SK-N-SH (cell line): ENCODE measurements at regions not wholly inside any gene's neighbourhood (a gene's known extent, or its start where the extent isn't known, plus 50 kb on each side); places are given as distances from the start of the nearest gene placed in this dataset.

Experiments
- CTCF ChIP-seq: fragments of 200-600 bp; sonication (generic); IDR thresholded peaks from 2 replicates; pipeline ENCODE4 v1.6.1; 2017; ENCODE audit warnings: antibody characterized with exemption, mild to moderate bottlenecking, moderate library complexity
- EP300 ChIP-seq, 2 experiments: IDR thresholded peaks; 2 replicates each; pipeline versions ENCODE4 v1.4.0 to v1.6.1; 2012; ENCODE audit warnings: borderline replicate concordance in 1 of 2, low read depth in 1 of 2, low read length in 1 of 2
- GABPA ChIP-seq: IDR thresholded peaks from 2 replicates; pipeline ENCODE4 v1.4.0; 2012; ENCODE audit warnings: low read depth, mild to moderate bottlenecking
- NRF1 ChIP-seq: IDR thresholded peaks from 2 replicates; pipeline ENCODE4 v1.6.1; 2012; ENCODE audit warnings: low read depth, mild to moderate bottlenecking, low read length
- RFX5 ChIP-seq: IDR thresholded peaks from 2 replicates; pipeline ENCODE4 v1.6.1; 2012; ENCODE audit warnings: mild to moderate bottlenecking, improper control_type of control experiment, low read length
- YY1 ChIP-seq: IDR thresholded peaks from 2 replicates; pipeline ENCODE4 v1.4.0; 2012; ENCODE audit warnings: low read depth, mild to moderate bottlenecking

- no peak for TF ChIP-seq CTCF
- TF ChIP-seq EP300 (IDR thresholded peaks at IDR 0.05; ENCODE audit: borderline replicate concordance in 1 of 2, low read depth in 1 of 2, low read length in 1 of 2): no peak
- no peak for TF ChIP-seq YY1
- TF ChIP-seq NRF1: no peak
- no peak for TF ChIP-seq GABPA
- no peak for TF ChIP-seq RFX5
These were observed 610.7 kb downstream of the TMEM114 start for GRCh38 chr16:7979448-7980132.
